ENCODE measurements at regions not wholly inside any gene's neighbourhood (a gene's known extent, or its start where the extent isn't known, plus 50 kb on each side); places are given as distances from the start of the nearest gene placed in this dataset.

GRCh38 chr12:92045852-92046251 is 99.8 kb downstream of the BTG1 start:
- ChIA-PET POLR2A (no interaction called here), CTCF (no interaction called here)
- no TSS peak for BruUV-seq (replicated peaks)
- H3K4me1 Mint-ChIP-seq (ENCODE audit: low read depth, unreplicated experiment): no peaks in the 10 kb centered on the region
- Histone ChIP-seq H3K4me3 (ENCODE audit: low read depth, low read length) (no peak overlapping the region), H3K36me3 (ENCODE audit: control insufficient read depth, insufficient read depth, low read length) (no peaks in the 10 kb centered on the region), H3K4me1 (no peaks in the 10 kb centered on the region), H3K27me3 (replicated peaks; ENCODE audit: control insufficient read depth, insufficient read depth, low read length) (no peaks in the 10 kb centered on the region), H3K9me3 (no peaks in the 10 kb centered on the region)
- H3K27me3 Mint-ChIP-seq (ENCODE audit: insufficient read depth, unreplicated experiment): no peaks in the 10 kb centered on the region
- no peak for TF ChIP-seq CTCF (IDR thresholded peaks at IDR 0.05; ENCODE audit: insufficient read depth in 1 of 2, low read depth in 1 of 2, low read length in 1 of 2, severe bottlenecking in 1 of 2, unreplicated experiment in 1 of 2)
- no peaks in the 10 kb centered on the region for H3K36me3 Mint-ChIP-seq (ENCODE audit: insufficient read depth, unreplicated experiment)
- no peaks in the 10 kb centered on the region for H3K9me3 Mint-ChIP-seq (ENCODE audit: unreplicated experiment)
- DNase-seq: no peak
- no peak overlapping the region for H3K27ac Mint-ChIP-seq (ENCODE audit: unreplicated experiment)
- intact Hi-C loops (cut with micrococcal nuclease; ENCODE audit: unreplicated experiment): no loop called here
- H3K4me3 Mint-ChIP-seq (ENCODE audit: unreplicated experiment): no peak overlapping the region

- CTCF ChIA-PET: no interaction called here
- TF ChIP-seq CTCF (IDR thresholded peaks at IDR 0.05; ENCODE audit: insufficient read depth in 1 of 2, low read depth in 1 of 2, low read length in 1 of 2, severe bottlenecking in 1 of 2, unreplicated experiment in 1 of 2): no peak
- Histone ChIP-seq H3K36me3 (ENCODE audit: control insufficient read depth, insufficient read depth, low read length) (no peaks in the 10 kb centered on the region), H3K4me3 (ENCODE audit: low read depth, low read length) (no peak overlapping the region), H3K4me1 (no peaks in the 10 kb centered on the region), H3K9me3 (no peaks in the 10 kb centered on the region), H3K27me3 (replicated peaks; ENCODE audit: control insufficient read depth, insufficient read depth, low read length) (no peaks in the 10 kb centered on the region)
- POLR2A ChIA-PET: no interaction called here
- no TSS peak for BruUV-seq (replicated peaks)
- H3K4me3 Mint-ChIP-seq (ENCODE audit: unreplicated experiment): no peak overlapping the region
- no peaks in the 10 kb centered on the region for H3K9me3 Mint-ChIP-seq (ENCODE audit: unreplicated experiment)
- H3K36me3 Mint-ChIP-seq (ENCODE audit: insufficient read depth, unreplicated experiment): no peaks in the 10 kb centered on the region
- DNase-seq: no peak
- H3K27me3 Mint-ChIP-seq (ENCODE audit: insufficient read depth, unreplicated experiment): no peaks in the 10 kb centered on the region
- H3K27ac Mint-ChIP-seq (ENCODE audit: unreplicated experiment): no peak overlapping the region
- intact Hi-C loops (cut with micrococcal nuclease; ENCODE audit: unreplicated experiment): no loop called here
- H3K4me1 Mint-ChIP-seq (ENCODE audit: low read depth, unreplicated experiment): no peaks in the 10 kb centered on the region
Measured at GRCh38 chr12:92044435-92044834, 101.2 kb downstream of the BTG1 start.

GRCh38 chr12:92042791-92043531 is 102.7 kb downstream of the BTG1 start:
- no peak overlapping the region for H3K4me3 Mint-ChIP-seq (ENCODE audit: unreplicated experiment)
- H3K36me3 ChIP-seq (ENCODE audit: control insufficient read depth, insufficient read depth, low read length): no peaks in the 10 kb centered on the region
- H3K27ac Mint-ChIP-seq (ENCODE audit: unreplicated experiment): no peak overlapping the region

More at GRCh38 chr12:92042791-92043531, 102.7 kb downstream of the BTG1 start:
- intact Hi-C loops (cut with micrococcal nuclease; ENCODE audit: unreplicated experiment): no loop called here
- Mint-ChIP-seq H3K27me3 (ENCODE audit: insufficient read depth, unreplicated experiment) (no peaks in the 10 kb centered on the region), H3K9me3 (ENCODE audit: unreplicated experiment) (no peaks in the 10 kb centered on the region), H3K36me3 (ENCODE audit: insufficient read depth, unreplicated experiment) (no peaks in the 10 kb centered on the region), H3K4me1 (ENCODE audit: low read depth, unreplicated experiment) (no peaks in the 10 kb centered on the region)
- Histone ChIP-seq H3K27me3 (replicated peaks; ENCODE audit: control insufficient read depth, insufficient read depth, low read length) (no peaks in the 10 kb centered on the region), H3K9me3 (no peaks in the 10 kb centered on the region), H3K4me1 (no peaks in the 10 kb centered on the region), H3K4me3 (ENCODE audit: low read depth, low read length) (no peak overlapping the region)
- ChIA-PET CTCF (no interaction called here), POLR2A (no interaction called here)
- BruUV-seq (replicated peaks): no TSS peak
- DNase-seq: no peak
- TF ChIP-seq CTCF (IDR thresholded peaks at IDR 0.05; ENCODE audit: insufficient read depth in 1 of 2, low read depth in 1 of 2, low read length in 1 of 2, severe bottlenecking in 1 of 2, unreplicated experiment in 1 of 2): no peak
